CD4-positive, alpha-beta T cell treated with Interleukin-2 at 100 ng/mL for 4 hours (primary cell): ENCODE measurements at regions not wholly inside any gene's neighbourhood (a gene's known extent, or its start where the extent isn't known, plus 50 kb on each side); places are given as distances from the start of the nearest gene placed in this dataset.
"Not testable (repeated sequence)": the region's sequence is repeated elsewhere in the genome, so short reads cannot be mapped to it uniquely, and the experiment has no call there.

ENCODE experiments used
- DNase-seq: peaks from one replicate; pipeline ENCODE4 v3.0.0-alpha.2; 2020; ENCODE audit warnings: low spot score

DNA sequence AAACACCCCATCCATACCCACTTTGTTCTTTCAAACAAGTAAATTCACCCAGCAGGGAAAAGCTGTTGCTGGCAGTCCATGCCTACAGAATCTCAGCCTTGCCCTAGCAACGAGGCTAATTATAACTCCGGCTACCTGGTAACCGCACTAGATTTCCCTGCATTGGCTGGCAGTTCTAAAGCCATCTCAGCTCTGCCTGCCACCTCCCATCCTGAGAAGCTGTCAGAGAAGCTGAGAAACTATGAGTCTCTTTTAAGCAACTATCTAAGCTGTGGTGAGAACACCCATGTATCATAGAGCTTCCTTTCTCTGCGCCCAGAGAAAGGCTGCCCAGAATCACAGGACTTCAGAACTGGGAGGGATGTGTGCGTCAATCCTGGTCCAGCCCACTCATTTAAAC, 126.5 kb upstream of the NBPF9 start:
- DNase-seq = not testable (repeated sequence)

DNA sequence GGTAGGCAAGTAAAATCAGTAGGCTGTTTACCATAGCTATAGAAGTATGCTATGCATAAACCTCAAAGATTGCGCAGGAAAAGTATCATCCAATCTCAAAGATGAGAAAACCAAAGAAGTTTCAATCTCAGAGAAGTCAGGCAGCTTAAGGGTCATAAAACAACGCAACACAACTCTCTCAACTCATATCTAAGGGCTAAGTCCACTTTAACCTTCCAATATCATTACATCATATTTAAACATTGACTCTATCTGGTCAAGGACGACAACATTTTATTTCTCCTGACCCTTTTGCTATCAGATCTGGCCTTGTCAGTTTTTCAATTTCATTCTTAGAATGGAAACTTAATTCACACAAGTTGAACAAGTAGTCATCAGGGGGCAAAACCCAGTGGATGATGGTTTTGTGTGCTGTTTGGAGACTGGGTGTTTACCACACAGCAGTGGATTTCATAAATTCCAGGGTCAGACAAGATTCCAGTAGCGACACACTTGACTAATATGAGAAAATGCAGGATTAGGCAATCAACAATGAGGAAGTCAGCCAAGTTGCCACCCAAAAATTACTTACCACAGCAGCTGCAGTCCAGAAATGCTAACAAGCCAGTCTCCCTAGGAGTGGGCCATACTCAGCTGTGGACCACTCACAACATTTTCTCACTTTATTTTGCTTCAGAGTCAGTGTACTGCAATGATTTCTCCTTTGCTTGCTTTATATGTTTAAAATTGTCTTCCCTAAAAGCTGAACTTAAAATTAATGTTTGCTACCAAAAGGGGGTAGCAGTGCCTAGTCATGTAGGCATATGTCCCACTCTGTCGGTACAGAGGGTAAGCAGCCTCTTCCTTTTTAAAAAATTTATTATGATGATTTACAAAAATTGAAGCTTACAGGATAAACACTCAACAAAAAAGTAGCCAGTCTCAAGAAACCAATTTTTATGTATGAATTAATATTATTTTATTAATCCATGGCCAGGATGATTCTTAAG, 131.9 kb upstream of the NBPF9 start:
- not testable (repeated sequence) for DNase-seq

DNA sequence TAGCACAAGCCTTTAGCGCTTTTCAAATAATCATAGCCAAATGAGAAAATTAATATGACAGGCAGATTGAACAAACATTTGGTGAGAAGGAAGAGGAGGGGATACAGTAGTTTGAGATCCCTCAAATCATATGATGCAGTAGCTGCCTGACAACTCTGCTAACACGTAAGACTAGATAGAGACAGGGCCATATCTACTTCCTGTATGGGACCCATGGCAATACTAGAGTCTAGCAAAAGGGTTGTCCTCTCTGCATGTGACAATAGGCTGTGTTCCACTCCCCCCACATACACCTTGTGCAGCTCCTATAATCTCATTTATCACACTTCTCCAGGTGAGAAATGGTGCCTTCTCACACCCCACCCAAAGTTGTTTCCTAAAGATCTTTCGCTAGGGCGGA, 134.2 kb upstream of the NBPF9 start:
- DNase-seq = not testable (repeated sequence)

DNA sequence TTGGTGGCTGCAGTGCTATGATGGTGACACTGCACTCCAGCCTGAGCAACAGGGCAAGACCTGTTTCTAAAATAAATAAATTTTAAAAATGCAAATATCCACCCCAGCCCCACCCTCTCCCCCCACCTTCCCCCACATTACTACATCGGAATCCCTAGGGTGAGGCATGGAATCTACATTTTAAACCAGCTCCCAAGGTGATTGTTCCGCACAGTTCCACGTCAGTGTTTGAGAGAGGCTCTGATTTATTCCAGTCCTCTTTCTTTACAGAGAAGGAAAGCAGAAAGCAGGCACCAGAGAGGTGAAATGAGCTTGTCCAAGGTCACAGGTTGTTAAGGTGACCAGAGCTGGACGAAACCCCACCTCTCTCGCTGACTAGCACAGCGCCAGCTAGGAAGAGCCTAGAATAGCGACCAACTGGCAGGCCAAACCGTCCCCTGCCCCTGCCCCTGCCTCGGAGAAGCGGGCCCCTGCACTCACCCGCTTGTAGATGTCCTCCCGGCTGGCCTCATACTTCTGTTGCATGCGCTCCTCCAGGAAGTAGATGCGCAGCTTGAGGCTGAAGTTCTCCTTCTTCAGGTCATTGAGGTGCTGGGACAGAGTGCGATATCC, 136.7 kb upstream of the NBPF9 start:
- not testable (repeated sequence) for DNase-seq

DNA sequence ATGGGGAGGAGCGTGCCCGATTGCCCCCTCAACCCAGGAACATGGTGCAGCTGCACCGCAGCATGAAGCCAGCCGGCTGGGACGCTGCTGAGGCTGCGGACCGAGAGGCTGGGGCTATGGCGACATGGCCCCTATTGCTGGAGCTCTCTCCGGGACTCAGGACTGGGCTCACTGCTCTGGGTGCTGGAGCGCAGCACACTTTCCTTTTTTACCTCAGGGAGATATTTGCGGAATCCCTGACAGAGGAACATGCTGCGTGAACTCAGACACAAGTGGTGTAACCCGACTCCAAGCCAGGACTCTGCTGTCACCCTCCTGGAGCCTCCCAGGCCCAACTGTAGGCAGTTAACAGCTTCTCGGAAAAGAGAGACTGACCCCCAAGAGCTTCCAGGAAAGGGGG, 137.2 kb upstream of the NBPF9 start:
- DNase-seq = not testable (repeated sequence)

DNA sequence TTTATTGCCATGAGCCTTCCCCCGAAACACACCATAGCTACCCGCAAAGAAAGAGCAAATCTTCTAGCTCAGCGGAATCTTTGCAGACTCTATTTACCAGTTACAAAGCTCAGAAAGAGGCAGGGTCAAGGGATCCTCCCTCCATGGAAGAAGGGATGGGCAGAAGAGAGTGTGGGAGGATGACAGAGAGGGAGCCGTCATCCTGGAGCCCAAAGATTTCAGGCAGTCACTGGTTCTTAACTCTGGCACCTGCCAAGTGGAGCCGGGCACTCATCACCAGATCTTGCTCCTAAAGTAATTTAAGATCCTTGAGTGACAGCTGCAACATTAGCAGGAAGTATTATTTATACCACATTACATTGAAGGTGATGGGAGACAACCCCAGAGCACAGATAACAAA, 137.9 kb upstream of the NBPF9 start:
- not testable (repeated sequence) for DNase-seq

DNA sequence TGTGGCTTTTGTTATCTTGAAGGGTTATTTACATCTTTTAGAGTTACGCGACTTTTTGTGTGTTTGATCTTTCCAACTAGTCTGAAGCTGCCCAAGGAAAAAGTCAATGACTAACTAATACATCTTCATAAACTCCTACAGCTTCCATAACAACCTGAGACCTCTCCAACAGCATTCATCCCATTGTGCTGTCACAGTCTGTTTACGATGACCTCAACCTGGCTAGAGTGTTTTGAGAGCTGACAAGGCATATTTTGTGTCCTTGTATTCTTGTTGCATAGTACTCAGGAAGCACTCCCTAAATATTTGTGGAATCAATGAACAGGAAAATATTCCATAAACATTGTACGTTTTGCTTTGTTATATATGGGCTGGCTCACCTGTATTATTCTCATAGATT, 140.2 kb upstream of the NBPF9 start:
- DNase-seq = not testable (repeated sequence)

DNA sequence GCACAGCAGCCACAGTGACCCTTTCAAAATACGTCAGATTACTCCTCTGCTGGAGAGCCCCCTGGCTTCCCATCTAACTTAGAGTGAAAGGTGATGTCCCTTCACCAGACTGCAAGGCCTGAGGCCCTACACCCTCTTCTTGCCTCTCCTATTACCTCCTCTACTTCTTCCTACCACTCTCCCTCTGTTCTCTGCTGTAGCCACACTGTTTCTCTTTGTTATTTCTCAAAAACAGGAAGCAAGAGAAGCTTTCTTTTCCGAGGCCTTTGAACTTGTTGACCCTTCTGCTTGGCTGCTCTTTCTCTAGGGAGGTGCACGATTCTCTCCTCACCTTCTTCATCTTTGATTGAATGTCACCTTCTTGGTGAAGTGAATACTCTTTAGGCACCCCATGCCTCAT, 141.3 kb upstream of the NBPF9 start:
- not testable (repeated sequence) for DNase-seq

DNA sequence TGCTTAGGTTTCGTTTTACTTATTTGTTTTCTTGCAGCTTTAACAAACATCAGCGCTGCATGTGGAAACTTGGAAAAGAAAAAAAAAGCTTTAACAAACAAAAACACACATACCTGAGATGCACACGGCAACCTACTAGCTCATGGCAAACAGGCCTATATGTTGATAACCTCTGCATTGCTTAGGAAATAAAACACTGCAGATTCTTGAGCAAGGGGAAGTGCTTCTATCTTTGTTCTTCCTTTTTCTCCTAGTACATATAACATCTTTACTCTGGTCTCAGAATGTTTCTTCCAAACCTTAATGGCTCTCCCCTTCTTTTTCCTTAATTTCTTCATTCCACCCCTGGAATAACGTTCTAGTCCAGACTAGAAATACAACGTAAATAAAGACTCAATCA, 142.9 kb upstream of the NBPF9 start:
- not testable (repeated sequence) for DNase-seq

DNA sequence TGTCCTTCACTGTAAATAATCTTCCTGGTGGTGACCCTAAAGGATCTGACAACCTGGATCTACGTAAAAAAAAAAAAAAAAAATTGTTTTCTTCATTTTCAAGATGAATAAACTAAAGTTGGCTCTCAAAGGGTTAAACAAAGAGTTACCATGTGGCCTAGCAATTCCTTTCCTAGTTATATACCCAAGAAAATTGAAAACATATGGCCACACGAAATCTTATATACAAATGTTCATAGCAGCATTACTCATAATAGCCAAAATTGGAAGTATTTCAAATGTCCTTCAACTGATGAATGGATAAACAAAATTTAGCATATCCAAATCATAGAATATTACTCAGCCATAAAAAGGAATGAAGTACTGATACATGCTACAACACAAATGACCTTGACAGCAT, 145.3 kb upstream of the NBPF9 start:
- DNase-seq = not testable (repeated sequence)

DNA sequence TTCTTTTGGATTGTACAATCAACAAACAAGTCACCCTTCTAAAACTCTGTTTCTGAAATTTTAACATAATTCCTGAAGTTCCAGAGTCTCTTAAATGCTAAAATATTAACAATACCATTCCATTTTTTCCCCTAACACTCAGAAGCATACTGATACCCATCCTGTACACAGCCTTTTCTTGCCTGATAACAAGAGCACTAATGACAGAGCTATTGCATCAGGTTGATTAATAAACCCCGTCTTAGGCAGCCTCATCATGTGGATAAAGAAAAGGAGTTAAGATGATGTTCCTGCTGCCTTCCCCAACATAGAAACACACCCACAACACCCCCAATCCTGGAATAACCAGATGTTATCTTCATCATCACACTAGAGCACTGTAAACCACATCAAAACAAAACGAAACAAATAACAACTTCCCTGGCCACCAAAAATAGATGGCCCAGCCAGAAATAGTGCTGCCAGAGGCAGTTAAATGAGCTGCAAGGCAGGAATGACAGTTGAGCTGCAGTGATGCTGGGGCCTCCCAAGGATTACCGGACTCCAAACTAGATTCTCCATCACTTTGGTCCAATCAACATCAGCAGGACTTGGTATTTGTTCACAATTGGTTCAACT, 146.6 kb upstream of the NBPF9 start:
- not testable (repeated sequence) for DNase-seq

DNA sequence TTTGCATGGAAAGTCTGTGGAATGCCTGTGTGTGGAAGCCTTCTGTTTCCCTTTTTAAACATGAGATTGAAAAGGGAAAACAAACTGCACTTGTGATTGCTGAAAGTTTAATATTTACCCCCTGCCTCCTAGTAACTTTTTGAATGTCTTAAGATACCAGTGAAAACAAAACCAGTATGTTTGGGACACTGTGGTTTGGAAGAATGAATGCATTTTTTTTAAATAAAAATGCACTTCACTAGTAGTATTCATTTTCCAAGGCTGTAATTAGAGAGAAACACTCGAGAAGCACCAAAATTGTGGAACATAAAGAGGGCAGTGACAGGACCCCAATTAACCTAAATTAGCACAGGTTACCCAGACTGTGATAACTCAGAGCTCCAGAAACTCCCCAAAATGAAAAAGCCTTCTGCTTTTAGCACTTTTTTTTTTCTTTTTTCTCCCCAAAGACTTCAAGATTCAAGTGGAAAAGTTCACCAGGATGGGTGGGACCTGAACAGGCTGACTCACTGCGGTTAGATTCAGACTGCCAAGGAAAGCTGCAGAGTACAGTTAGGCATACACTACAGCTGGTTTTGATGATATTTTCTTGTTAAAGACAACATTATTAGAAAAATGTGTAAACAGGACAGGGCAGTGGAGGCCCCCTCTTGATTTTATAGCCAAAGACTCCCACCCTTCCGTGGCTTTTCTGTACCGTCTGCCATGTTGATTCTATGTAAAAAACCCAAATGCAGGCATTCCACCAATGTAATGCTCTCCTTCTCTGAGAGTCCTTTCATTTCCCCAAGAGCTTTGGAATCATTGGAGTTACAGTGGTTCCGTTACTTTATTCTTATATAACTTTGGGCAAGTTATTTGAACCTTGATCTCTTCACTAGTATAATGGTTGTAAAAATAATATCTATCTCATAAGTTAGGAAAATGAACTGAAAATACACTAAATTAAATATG, 151.8 kb upstream of the NBPF9 start:
- not testable (repeated sequence) for DNase-seq

DNA sequence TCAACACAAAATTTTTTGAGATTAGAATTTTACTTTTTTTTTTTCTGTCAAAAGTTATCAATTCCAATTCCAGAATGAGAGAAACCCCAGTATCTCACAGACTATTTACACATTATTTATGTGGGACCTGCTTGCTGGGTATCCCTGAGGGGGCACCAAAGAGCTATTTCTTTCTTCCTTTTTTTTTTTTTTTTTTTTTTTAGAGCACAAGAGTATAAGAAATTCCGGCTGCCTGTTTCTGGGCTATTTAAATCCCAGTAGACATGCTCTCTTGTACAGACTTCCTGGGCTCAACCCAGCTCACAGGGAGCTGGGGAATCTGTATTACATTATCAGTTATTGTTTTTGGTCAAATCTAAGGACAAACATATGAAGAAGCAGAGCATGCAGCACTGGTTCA, 156.9 kb upstream of the NBPF9 start:
- not testable (repeated sequence) for DNase-seq

DNA sequence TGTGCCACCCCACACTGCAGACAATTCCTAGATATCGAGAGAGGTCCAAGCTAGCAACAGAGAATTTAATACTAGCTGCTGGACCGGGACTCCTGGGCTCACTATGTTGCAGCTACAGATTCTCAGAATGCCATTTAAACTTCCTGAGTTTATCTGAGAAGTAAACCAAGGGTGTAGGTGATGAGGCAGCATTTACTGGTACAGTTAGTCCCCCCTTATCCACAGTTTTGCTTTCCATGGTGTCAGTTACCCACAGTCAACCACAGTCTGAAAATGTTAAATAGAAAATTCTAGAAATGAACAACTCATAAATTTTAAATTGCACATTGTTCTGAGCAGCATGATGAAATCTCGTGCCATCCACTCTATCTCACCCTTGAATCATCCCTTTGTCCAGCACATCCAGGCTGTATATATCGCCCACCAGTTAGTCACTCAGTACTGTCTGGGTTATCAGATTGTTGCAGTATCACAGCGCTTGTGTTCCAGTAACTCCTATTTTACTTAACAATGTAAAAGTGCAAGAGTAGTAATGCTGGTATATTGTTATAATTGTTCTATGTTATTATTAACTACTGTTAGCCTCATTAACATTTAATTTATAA, 157.5 kb upstream of the NBPF9 start:
- not testable (repeated sequence) for DNase-seq

DNA sequence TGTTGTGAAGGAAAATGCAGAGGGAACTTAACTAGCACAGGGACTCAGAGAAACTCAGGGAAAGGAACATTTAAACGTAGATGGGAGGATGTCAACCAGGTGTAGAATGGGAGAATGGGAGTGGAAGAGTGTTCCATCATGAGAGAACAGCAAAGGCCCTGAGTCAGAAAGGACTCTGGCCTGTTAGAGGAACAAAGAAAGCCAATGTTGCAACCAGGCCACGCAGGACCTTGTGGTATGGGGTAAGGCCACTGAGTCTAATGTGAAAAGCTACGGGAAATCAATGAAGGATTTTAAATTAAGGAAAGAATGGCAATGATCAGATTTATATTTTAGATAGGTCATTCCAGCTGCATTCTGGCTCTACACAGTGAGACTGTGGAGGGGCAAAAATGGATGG, 163.9 kb upstream of the NBPF9 start:
- not testable (repeated sequence) for DNase-seq

DNA sequence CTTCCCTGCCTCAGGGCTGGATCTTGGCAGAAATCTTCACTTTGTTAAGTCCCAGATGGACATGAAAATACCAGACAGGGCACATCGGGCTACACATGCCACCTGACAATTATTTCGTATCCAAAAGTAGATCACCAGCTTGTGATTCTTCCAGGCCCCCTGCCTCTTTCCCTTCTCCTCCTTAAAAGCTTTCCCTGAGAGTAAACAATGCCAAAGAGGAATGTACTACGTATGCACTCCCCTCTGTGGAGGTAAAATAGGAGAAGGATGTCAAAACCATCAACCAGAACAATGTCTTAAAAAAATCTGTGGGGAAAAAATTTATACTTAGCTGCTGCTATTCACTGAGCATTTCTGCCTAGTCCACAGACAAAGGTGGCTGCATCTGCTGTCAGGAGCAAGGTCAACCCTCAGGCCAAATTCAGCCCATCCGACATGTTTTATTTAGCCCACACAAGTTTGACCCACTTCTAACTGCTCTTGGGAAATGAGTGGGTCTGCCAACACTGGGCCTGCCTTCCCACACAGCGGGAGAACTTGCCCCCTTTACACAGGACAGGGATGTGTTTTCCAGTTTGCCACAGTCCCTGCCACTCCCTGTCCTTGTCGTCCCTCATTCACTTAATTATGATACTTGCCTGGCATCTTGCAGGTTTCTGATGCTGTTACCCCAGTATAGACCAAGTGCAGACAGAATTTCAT, 165.8 kb upstream of the NBPF9 start:
- DNase-seq = not testable (repeated sequence)

DNA sequence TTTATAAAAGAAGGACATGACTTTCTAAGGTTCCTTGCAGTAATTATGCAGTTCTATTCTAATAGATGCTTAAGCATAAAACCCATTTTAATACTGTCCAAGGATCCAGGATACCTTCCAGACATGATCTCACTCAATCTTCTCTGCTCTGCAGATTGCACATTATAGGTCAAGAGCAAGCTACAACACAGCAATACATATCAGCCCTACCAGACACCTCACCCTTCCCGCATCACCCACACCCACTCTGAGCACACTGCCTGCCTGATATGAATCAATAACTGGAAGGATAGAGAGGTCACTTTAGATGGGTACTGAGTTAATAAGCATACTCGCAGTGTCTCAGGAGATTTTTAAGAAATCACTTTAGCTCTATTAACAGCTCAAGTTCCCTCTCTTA, 166.5 kb upstream of the NBPF9 start:
- DNase-seq = not testable (repeated sequence)

DNA sequence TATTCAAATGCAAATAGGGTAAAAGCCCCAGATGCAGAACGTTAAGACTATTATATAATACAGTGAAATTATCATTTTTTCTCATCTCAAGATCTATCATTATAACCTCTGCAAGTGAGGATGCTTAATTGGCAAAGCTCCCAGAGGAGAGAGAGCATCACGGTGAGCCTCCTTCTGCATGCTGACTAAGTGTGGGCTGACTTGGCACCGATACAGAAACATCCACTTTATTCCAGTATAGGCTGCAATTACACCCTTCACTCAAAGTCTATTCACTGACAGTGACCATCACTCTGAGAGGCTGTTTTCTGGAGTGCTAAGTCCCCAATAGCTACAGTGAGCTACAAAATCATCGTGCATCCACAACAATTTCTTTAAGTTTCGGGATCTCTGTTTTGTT, 171.1 kb upstream of the NBPF9 start:
- DNase-seq = not testable (repeated sequence)

DNA sequence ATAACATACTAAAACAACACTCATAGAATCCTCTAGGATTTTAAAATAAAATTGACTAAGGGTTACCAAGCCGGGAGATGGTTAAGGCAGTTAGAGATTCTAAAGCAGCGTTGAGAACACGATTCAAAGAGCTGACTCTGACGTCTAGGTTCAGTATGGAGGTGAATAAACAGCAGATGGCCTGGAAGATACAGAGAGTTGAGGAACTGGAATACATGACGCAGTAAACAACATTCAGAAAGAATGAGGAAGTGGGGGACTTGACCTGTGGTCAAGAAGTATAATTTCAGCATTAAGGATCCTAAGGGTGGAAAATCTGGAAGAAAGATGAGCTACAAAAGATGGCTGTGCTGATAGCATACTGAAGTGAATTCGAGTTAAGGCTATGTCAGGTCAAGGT, 172.5 kb upstream of the NBPF9 start:
- not testable (repeated sequence) for DNase-seq

DNA sequence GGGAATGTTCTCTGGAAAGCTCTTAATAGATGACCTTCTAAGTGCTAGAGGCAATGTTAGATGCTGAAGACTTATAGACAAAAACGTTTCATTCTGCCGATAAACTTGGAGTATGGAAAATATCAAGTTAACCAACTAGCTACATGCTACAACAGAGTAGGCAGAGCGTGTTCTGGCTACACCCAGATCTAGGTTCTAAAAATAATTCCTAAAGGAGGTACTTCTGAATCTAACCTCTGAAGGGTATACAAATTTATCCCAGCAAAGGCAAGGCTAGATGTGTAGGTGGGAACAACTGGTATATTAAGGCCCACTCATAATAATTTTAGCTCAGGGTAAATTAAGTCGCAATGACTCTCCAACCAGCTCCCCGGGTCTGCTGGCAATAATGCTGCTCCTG, 173.1 kb upstream of the NBPF9 start:
- not testable (repeated sequence) for DNase-seq
